IPS DF 6.9 (cell line): ENCODE measurements at regions not wholly inside any gene's neighbourhood (a gene's known extent, or its start where the extent isn't known, plus 50 kb on each side); places are given as distances from the start of the nearest gene placed in this dataset.

Experiments
- DNase-seq: peaks from one replicate; pipeline ENCODE4 v3.0.0-alpha.2; 2013; ENCODE audit warnings: low read depth, low spot score
- H3K27ac ChIP-seq: one replicate; pipeline ENCODE4 v1.5.1; 2013; ENCODE audit warnings: low read length, control low read depth
- H3K27me3 ChIP-seq: 2 replicates; pipeline ENCODE4 v1.6.1; 2013; ENCODE audit warnings: mild to moderate bottlenecking, low read length; ENCODE audit not compliant: control insufficient read depth, insufficient read depth
- H3K36me3 ChIP-seq: 2 replicates; pipeline ENCODE4 v1.6.1; 2013; ENCODE audit warnings: low read length; ENCODE audit not compliant: control insufficient read depth, insufficient read depth
- H3K4me1 ChIP-seq: 2 replicates; pipeline ENCODE4 v1.6.1; 2013; ENCODE audit warnings: low read length; ENCODE audit not compliant: control insufficient read depth, insufficient read depth
- H3K4me3 ChIP-seq: 2 replicates; pipeline ENCODE4 v1.5.1; 2013; ENCODE audit warnings: mild to moderate bottlenecking, low read length
- H3K9me3 ChIP-seq: 2 replicates; pipeline ENCODE4 v1.6.1; 2013; ENCODE audit warnings: low read length, inconsistent platforms; ENCODE audit not compliant: control insufficient read depth, insufficient read depth
- WGBS: extraction: QIAGEN DNeasy Blood & Tissue Kit; methylation state at CpG from one replicate; pipeline ENCODE4 v1.1.7; 2013; ENCODE audit warnings: mixed read lengths, missing lambda C conversion rate; ENCODE audit not compliant: insufficient read length, insufficient coverage; 5-methylcytosine and 5-hydroxymethylcytosine counted together

- Histone ChIP-seq H3K27ac (no peak overlapping the region), H3K4me3 (no peak overlapping the region), H3K4me1 (no peaks in the 10 kb centered on the region), H3K9me3 (no peaks in the 10 kb centered on the region), H3K36me3 (no peaks in the 10 kb centered on the region; the same call in 1 of the 2 replicates), H3K27me3 (no peaks in the 10 kb centered on the region)
- no peak for DNase-seq
- no CpG with 5 or more reads among the region's 38 CpGs for WGBS
Measured at GRCh38 chr3:118269537-118270125, 765.0 kb downstream of the IGSF11 start.

- H3K4me1 ChIP-seq = no peaks in the 10 kb centered on the region
- H3K36me3 ChIP-seq = no peaks in the 10 kb centered on the region; the same call in 1 of the 2 replicates
- no peak overlapping the region for H3K27ac ChIP-seq
- no peak for DNase-seq
- no peaks in the 10 kb centered on the region for H3K9me3 ChIP-seq
- no peak overlapping the region for H3K4me3 ChIP-seq
- no CpG with 5 or more reads among the region's 2 CpGs for WGBS
- no peaks in the 10 kb centered on the region for H3K27me3 ChIP-seq
Measured at GRCh38 chr3:118272991-118273390, 761.7 kb downstream of the IGSF11 start.

- Histone ChIP-seq H3K4me1 (peaks cover 2% of the 10 kb centered on the region; the same call in 1 of the 2 replicates), H3K36me3 (no peaks in the 10 kb centered on the region), H3K27ac (no peak overlapping the region), H3K27me3 (no peaks in the 10 kb centered on the region), H3K4me3 (no peak overlapping the region), H3K9me3 (no peaks in the 10 kb centered on the region)
- no CpG with 5 or more reads among the region's 1 CpG for whole genome bisulfite sequencing
- DNase-seq = no peak
Measured at GRCh38 chr3:118277814-118278213, 756.8 kb downstream of the IGSF11 start.

DNA sequence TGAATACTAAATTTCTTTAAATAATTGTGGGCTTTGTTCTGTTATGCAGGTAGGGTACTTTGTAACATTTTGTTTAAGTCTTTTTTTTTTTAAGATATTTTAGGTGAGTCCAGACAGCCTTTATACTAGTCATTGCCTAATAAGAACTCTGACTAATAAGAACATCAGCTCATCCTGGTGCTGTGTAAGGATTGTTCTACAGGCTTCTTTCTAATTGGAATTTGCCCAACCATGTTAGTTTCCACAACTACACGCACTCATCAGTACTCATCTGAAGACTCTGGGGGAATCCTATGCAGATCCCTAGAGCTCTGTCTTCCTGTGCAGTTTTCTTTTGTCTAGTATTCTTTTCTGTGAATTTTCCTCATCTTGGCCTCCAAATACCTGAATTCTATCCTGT lies 741.8 kb downstream of the IGSF11 start:
- no peak for DNase-seq
- Histone ChIP-seq H3K4me1 (no peaks in the 10 kb centered on the region), H3K4me3 (no peak overlapping the region), H3K9me3 (no peaks in the 10 kb centered on the region), H3K27me3 (no peaks in the 10 kb centered on the region), H3K36me3 (no peaks in the 10 kb centered on the region), H3K27ac (no peak overlapping the region)
- WGBS = no CpG with 5 or more reads among the region's 1 CpG

GRCh38 chr3:118298133-118298532 lies 736.5 kb downstream of the IGSF11 start:
- DNase-seq = no peak
- Histone ChIP-seq H3K27me3 (no peaks in the 10 kb centered on the region), H3K4me3 (no peak overlapping the region)

DNA sequence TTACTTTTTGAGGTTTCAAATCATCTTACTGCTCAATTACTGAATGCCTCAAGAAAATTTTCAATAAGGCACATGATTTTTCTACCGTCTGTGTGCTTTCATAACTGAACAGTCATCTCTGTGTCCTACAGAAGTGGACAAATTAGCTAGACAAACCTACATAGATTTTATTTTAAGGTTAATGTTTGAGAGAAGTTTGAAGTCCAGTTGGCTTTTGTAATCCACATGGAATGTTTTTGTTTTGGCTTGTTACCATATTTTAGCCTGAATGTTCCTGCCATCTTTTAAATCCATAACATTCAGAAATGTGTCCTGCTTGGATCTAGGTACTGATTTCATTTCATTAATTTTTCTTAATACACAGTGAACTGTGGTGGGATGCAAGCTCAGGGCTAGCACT lies 730.1 kb downstream of the IGSF11 start:
- no peak for DNase-seq
- no peak overlapping the region for H3K4me3 ChIP-seq
- no peaks in the 10 kb centered on the region for H3K27me3 ChIP-seq
- H3K36me3 ChIP-seq = no peaks in the 10 kb centered on the region
- no peaks in the 10 kb centered on the region for H3K4me1 ChIP-seq
- H3K9me3 ChIP-seq = no peaks in the 10 kb centered on the region
- no CpG with 5 or more reads among the region's 1 CpG for WGBS
- no peak overlapping the region for H3K27ac ChIP-seq

More at GRCh38 chr3:118298133-118298532, 736.5 kb downstream of the IGSF11 start:
- Histone ChIP-seq H3K27ac (no peak overlapping the region), H3K9me3 (no peaks in the 10 kb centered on the region), H3K4me1 (no peaks in the 10 kb centered on the region), H3K36me3 (no peaks in the 10 kb centered on the region)

DNA sequence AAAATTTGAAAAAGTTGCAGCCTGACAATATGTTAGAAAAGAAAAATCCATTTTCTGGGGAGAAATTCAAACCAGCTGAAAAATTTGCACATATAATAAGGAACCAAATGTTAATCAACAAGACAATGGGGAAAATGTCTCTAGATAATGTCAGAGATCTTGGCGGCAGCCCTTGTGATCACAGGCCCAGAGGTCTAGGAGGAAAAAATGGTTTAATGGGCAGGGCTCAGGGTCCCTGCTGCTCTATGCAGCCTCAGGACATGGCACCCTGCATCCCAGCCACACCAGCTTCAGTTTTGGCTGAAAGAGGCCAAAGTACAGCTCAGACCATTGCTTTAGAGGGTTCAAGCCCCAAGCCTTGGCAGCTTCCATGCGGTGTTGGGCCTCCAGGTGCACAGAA lies 701.9 kb downstream of the IGSF11 start:
- Histone ChIP-seq H3K4me3 (no peak overlapping the region), H3K36me3 (no peaks in the 10 kb centered on the region), H3K4me1 (no peaks in the 10 kb centered on the region), H3K9me3 (peaks cover 4% of the 10 kb centered on the region), H3K27me3 (no peaks in the 10 kb centered on the region), H3K27ac (no peak overlapping the region)
- no CpG with 5 or more reads among the region's 2 CpGs for WGBS
- no peak for DNase-seq

DNA sequence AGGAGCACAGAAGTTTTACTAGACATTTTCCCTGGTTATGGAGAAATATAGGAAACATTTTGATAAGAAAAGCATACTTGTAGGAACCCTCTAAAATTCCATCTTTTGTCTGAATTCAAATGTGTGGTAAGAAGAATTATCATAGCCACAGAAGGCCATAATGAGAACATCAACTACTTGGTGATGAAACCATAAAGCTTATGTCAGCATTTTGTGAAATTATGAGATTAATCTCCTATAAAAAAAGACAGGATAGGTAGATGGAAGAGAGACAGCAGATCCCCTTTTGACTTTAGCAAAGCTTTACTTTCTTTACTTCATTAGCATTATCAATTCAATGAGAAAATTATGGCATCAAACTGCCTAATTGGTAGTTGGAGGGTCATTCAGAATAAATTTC lies 697.0 kb downstream of the IGSF11 start:
- DNase-seq = no peak
- Histone ChIP-seq H3K36me3 (no peaks in the 10 kb centered on the region), H3K27ac (no peak overlapping the region), H3K27me3 (no peaks in the 10 kb centered on the region), H3K4me1 (no peaks in the 10 kb centered on the region), H3K4me3 (no peak overlapping the region), H3K9me3 (peaks cover 4% of the 10 kb centered on the region)

GRCh38 chr3:118347396-118348168 lies 687.1 kb downstream of the IGSF11 start:
- H3K27me3 ChIP-seq = no peaks in the 10 kb centered on the region
- H3K36me3 ChIP-seq = no peaks in the 10 kb centered on the region

DNA sequence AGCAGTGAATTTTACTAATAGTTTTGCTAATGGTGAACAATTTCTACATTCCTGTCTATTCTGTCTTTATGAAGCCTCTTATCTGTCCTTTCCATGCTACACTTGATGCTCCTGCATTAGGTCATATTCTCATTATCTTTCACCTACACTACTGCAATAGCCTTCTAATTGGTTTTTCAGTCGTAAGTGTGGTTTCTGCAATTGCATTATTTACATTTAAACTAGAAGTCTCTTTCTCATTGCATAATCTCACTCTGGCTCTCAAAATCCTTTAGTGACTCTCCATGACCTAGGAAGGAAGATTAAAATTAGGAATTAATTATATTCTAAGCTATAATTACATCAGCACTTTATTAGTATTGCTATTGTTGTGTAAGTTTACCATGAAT lies 686.5 kb downstream of the IGSF11 start:
- no CpG with 5 or more reads among the region's 1 CpG for WGBS
- Histone ChIP-seq H3K4me3 (no peak overlapping the region), H3K27ac (no peak overlapping the region), H3K27me3 (no peaks in the 10 kb centered on the region), H3K36me3 (no peaks in the 10 kb centered on the region), H3K9me3 (no peaks in the 10 kb centered on the region), H3K4me1 (no peaks in the 10 kb centered on the region)
- no peak for DNase-seq

More at GRCh38 chr3:118347396-118348168, 687.1 kb downstream of the IGSF11 start:
- Histone ChIP-seq H3K9me3 (no peaks in the 10 kb centered on the region), H3K27ac (no peak overlapping the region), H3K4me3 (no peak overlapping the region), H3K4me1 (no peaks in the 10 kb centered on the region)
- DNase-seq = no peak

DNA sequence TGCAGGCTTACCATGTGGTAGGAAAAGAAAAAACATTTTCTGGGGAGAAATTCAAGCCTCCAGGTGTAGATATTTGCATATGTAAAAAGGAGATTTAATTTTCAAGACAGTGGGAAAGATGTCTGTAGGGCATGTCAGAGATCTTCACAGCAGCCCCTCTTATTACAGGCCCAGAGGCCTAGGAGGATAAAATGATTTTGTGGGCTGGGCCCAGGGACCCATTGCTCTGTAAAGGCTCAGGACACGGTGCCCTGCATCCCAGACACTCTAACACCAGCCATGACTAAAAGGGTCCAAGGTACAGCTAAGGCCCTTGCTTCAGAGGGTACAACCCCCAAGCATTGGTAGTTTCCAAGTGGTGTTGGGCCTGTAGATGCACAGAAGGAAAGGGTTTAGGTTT lies 680.1 kb downstream of the IGSF11 start:
- H3K9me3 ChIP-seq = peaks cover 1% of the 10 kb centered on the region
- no peak for DNase-seq
- WGBS = no CpG with 5 or more reads among the region's 1 CpG
- H3K4me3 ChIP-seq = no peak overlapping the region
- no peaks in the 10 kb centered on the region for H3K27me3 ChIP-seq
- no peaks in the 10 kb centered on the region for H3K36me3 ChIP-seq
- H3K27ac ChIP-seq = no peak overlapping the region
- no peaks in the 10 kb centered on the region; the same call in 1 of the 2 replicates for H3K4me1 ChIP-seq
